HUES48 (cell line): ENCODE measurements at regions not wholly inside any gene's neighbourhood (a gene's known extent, or its start where the extent isn't known, plus 50 kb on each side); places are given as distances from the start of the nearest gene placed in this dataset.

Experiments used
- H3K27ac ChIP-seq: one replicate; pipeline ENCODE4 v1.7.0; 2013; ENCODE audit warnings: low read depth, low read length, inconsistent platforms
- H3K27me3 ChIP-seq: 2 replicates; pipeline ENCODE4 v1.6.1; 2013; ENCODE audit warnings: mild to moderate bottlenecking, low read length; ENCODE audit not compliant: control insufficient read depth, insufficient read depth
- H3K36me3 ChIP-seq: 2 replicates; pipeline ENCODE4 v1.6.1; 2013; ENCODE audit warnings: low read length; ENCODE audit not compliant: control insufficient read depth, insufficient read depth
- H3K4me1 ChIP-seq: 2 replicates; pipeline ENCODE4 v1.6.1; 2013; ENCODE audit warnings: mild to moderate bottlenecking, low read length; ENCODE audit not compliant: control insufficient read depth, insufficient read depth
- H3K4me3 ChIP-seq: 2 replicates; pipeline ENCODE4 v1.5.1; 2013; ENCODE audit warnings: mild to moderate bottlenecking, low read depth, low read length
- H3K9ac ChIP-seq: 2 replicates; pipeline ENCODE4 v1.6.1; 2013; ENCODE audit warnings: mild to moderate bottlenecking, low read depth, low read length, moderate library complexity
- H3K9me3 ChIP-seq: 2 replicates; pipeline ENCODE4 v1.6.1; 2013; ENCODE audit warnings: low read length; ENCODE audit not compliant: control insufficient read depth, insufficient read depth

GRCh38 chr18:1861473-1861872, 709.8 kb downstream of the METTL4 start:
- H3K27me3 ChIP-seq: no peaks in the 10 kb centered on the region
- peaks cover 5% of the 10 kb centered on the region; the same call in 1 of the 2 replicates for H3K4me1 ChIP-seq
- peaks cover 16% of the 10 kb centered on the region; the same call in 1 of the 2 replicates for H3K9me3 ChIP-seq

GRCh38 chr18:1865869-1866268, 705.4 kb downstream of the METTL4 start:
- Histone ChIP-seq H3K27me3 (no peaks in the 10 kb centered on the region), H3K27ac (no peak overlapping the region), H3K9ac (no peak overlapping the region), H3K9me3 (peaks cover 16% of the 10 kb centered on the region; the same call in 1 of the 2 replicates), H3K4me3 (no peak overlapping the region), H3K4me1 (peaks cover 5% of the 10 kb centered on the region; the same call in 1 of the 2 replicates), H3K36me3 (no peaks in the 10 kb centered on the region)

More at GRCh38 chr18:1861473-1861872, 709.8 kb downstream of the METTL4 start:
- no peak overlapping the region for H3K9ac ChIP-seq
- no peak overlapping the region for H3K27ac ChIP-seq
- H3K36me3 ChIP-seq: no peaks in the 10 kb centered on the region
- H3K4me3 ChIP-seq: no peak overlapping the region

- H3K4me1 ChIP-seq: no peaks in the 10 kb centered on the region
- H3K27me3 ChIP-seq: no peaks in the 10 kb centered on the region
- no peaks in the 10 kb centered on the region for H3K9me3 ChIP-seq
- H3K4me3 ChIP-seq: no peak overlapping the region
- H3K9ac ChIP-seq: no peak overlapping the region
- H3K27ac ChIP-seq: no peak overlapping the region
- H3K36me3 ChIP-seq: no peaks in the 10 kb centered on the region
These were observed 699.0 kb downstream of the METTL4 start for GRCh38 chr18:1872274-1872673.

- H3K9ac ChIP-seq: no peak overlapping the region
- H3K4me1 ChIP-seq: no peaks in the 10 kb centered on the region
- no peak overlapping the region for H3K4me3 ChIP-seq
- no peaks in the 10 kb centered on the region for H3K9me3 ChIP-seq
- no peaks in the 10 kb centered on the region for H3K36me3 ChIP-seq
- H3K27me3 ChIP-seq: no peaks in the 10 kb centered on the region
- H3K27ac ChIP-seq: no peak overlapping the region
These were observed 696.1 kb downstream of the METTL4 start for GRCh38 chr18:1875219-1875618.

GRCh38 chr18:1884623-1885022, 686.7 kb downstream of the METTL4 start:
- H3K4me3 ChIP-seq: no peak overlapping the region
- H3K27me3 ChIP-seq: no peaks in the 10 kb centered on the region
- no peaks in the 10 kb centered on the region for H3K9me3 ChIP-seq

GRCh38 chr18:1891641-1892040, 679.7 kb downstream of the METTL4 start:
- no peaks in the 10 kb centered on the region for H3K27me3 ChIP-seq
- H3K9ac ChIP-seq: no peak overlapping the region
- no peak overlapping the region for H3K27ac ChIP-seq
- 0 out of 2 replicates have a peak, but pooled peaks cover 4% of the 10 kb centered on the region for H3K4me1 ChIP-seq
- H3K36me3 ChIP-seq: no peaks in the 10 kb centered on the region
- no peaks in the 10 kb centered on the region for H3K9me3 ChIP-seq
- H3K4me3 ChIP-seq: no peak overlapping the region

More at GRCh38 chr18:1884623-1885022, 686.7 kb downstream of the METTL4 start:
- Histone ChIP-seq H3K27ac (no peak overlapping the region), H3K4me1 (no peaks in the 10 kb centered on the region), H3K36me3 (no peaks in the 10 kb centered on the region), H3K9ac (no peak overlapping the region)

- Histone ChIP-seq H3K9ac (no peak overlapping the region), H3K4me3 (no peak overlapping the region), H3K27ac (no peak overlapping the region), H3K4me1 (0 out of 2 replicates have a peak, but pooled peaks cover 4% of the 10 kb centered on the region), H3K27me3 (no peaks in the 10 kb centered on the region), H3K9me3 (no peaks in the 10 kb centered on the region), H3K36me3 (no peaks in the 10 kb centered on the region)
These were observed 679.1 kb downstream of the METTL4 start for GRCh38 chr18:1892191-1892590.

GRCh38 chr18:1895456-1896185, 675.7 kb downstream of the METTL4 start:
- Histone ChIP-seq H3K27me3 (no peaks in the 10 kb centered on the region), H3K36me3 (no peaks in the 10 kb centered on the region), H3K27ac (no peak overlapping the region), H3K9me3 (no peaks in the 10 kb centered on the region), H3K4me1 (0 out of 2 replicates have a peak, but pooled peaks cover 4% of the 10 kb centered on the region), H3K9ac (no peak overlapping the region), H3K4me3 (no peak overlapping the region)

GRCh38 chr18:1906421-1906820, 664.9 kb downstream of the METTL4 start:
- no peaks in the 10 kb centered on the region for H3K4me1 ChIP-seq
- H3K9me3 ChIP-seq: peaks cover 44% of the 10 kb centered on the region
- H3K9ac ChIP-seq: no peak overlapping the region
- H3K4me3 ChIP-seq: no peak overlapping the region
- H3K27me3 ChIP-seq: no peaks in the 10 kb centered on the region
- no peak overlapping the region for H3K27ac ChIP-seq
- no peaks in the 10 kb centered on the region for H3K36me3 ChIP-seq

GRCh38 chr18:1907470-1908206, 663.7 kb downstream of the METTL4 start:
- Histone ChIP-seq H3K27me3 (no peaks in the 10 kb centered on the region), H3K4me1 (no peaks in the 10 kb centered on the region), H3K9me3 (peaks cover 35% of the 10 kb centered on the region), H3K4me3 (no peak overlapping the region), H3K36me3 (no peaks in the 10 kb centered on the region), H3K27ac (no peak overlapping the region), H3K9ac (no peak overlapping the region)

- H3K4me3 ChIP-seq: no peak overlapping the region
- H3K27ac ChIP-seq: no peak overlapping the region
- no peak overlapping the region for H3K9ac ChIP-seq
- no peaks in the 10 kb centered on the region for H3K27me3 ChIP-seq
- no peaks in the 10 kb centered on the region for H3K4me1 ChIP-seq
- peaks cover 24% of the 10 kb centered on the region for H3K9me3 ChIP-seq
- no peaks in the 10 kb centered on the region for H3K36me3 ChIP-seq
These were observed 656.8 kb downstream of the METTL4 start for GRCh38 chr18:1914489-1914888.
